Hepatocyte (in vitro differentiated cells): ENCODE measurements at regions not wholly inside any gene's neighbourhood (a gene's known extent, or its start where the extent isn't known, plus 50 kb on each side); places are given as distances from the start of the nearest gene placed in this dataset.

Experiments
- DNase-seq: peaks from one replicate; pipeline ENCODE4 v3.0.0-alpha.2; 2016; ENCODE audit warnings: low spot score
- H2AFZ ChIP-seq: fragments of 200-600 bp; sonication (generic); 2 replicates; pipeline ENCODE4 v1.6.0; 2016; ENCODE audit warnings: antibody characterized with exemption, mild to moderate bottlenecking
- H3K27ac ChIP-seq: fragments of 200-600 bp; sonication (generic); 2 replicates; pipeline ENCODE4 v1.5.1; 2016; ENCODE audit warnings: mild to moderate bottlenecking
- H3K27me3 ChIP-seq: fragments of 200-600 bp; sonication (generic); 2 replicates; pipeline ENCODE4 v1.6.1; 2016
- H3K36me3 ChIP-seq: fragments of 200-600 bp; sonication (generic); replicated peaks from 2 replicates; pipeline ENCODE4 v1.5.1; 2016; ENCODE audit warnings: low read depth; ENCODE audit not compliant: insufficient read depth
- H3K4me1 ChIP-seq: fragments of 200-600 bp; sonication (generic); 2 replicates; pipeline ENCODE4 v1.5.1; 2016; ENCODE audit warnings: mild to moderate bottlenecking, moderate library complexity; ENCODE audit not compliant: insufficient read depth
- H3K4me2 ChIP-seq: fragments of 200-600 bp; sonication (generic); 2 replicates; pipeline ENCODE4 v1.6.0; 2016
- H3K4me3 ChIP-seq: fragments of 200-600 bp; sonication (generic); 2 replicates; pipeline ENCODE4 v1.5.1; 2016; ENCODE audit warnings: mild to moderate bottlenecking
- H3K79me2 ChIP-seq: fragments of 200-600 bp; sonication (generic); 2 replicates; pipeline ENCODE4 v1.6.0; 2017; ENCODE audit warnings: mild to moderate bottlenecking
- H3K9me2 ChIP-seq: fragments of 200-600 bp; sonication (generic); replicated peaks from 2 replicates; pipeline ENCODE4 v1.6.0; 2017; ENCODE audit warnings: mild to moderate bottlenecking; ENCODE audit not compliant: insufficient read depth
- H3K9me3 ChIP-seq: fragments of 200-600 bp; sonication (generic); 2 replicates; pipeline ENCODE4 v1.5.1; 2016; ENCODE audit warnings: low read depth, mild to moderate bottlenecking
- H4K20me1 ChIP-seq: fragments of 200-600 bp; sonication (generic); 2 replicates; pipeline ENCODE4 v1.6.0; 2016; ENCODE audit warnings: mild to moderate bottlenecking; ENCODE audit not compliant: insufficient read depth, poor library complexity, severe bottlenecking
- CTCF ChIP-seq: fragments of 200-600 bp; sonication (generic); IDR thresholded peaks from 2 replicates; pipeline ENCODE4 v1.5.1; 2016; ENCODE audit warnings: antibody characterized with exemption, mild to moderate bottlenecking; ENCODE audit not compliant: poor library complexity
- EZH2 ChIP-seq: fragments of 200-600 bp; sonication (generic); IDR thresholded peaks from 2 replicates; pipeline ENCODE4 v1.6.1; 2016; ENCODE audit warnings: antibody characterized with exemption, mild to moderate bottlenecking, borderline replicate concordance
- EZH2phosphoT487 ChIP-seq: fragments of 200-600 bp; sonication (generic); IDR thresholded peaks from one replicate; pipeline ENCODE4 v1.6.1; 2018; ENCODE audit warnings: antibody characterized with exemption, mild to moderate bottlenecking, low read depth, moderate library complexity; ENCODE audit not compliant: unreplicated experiment, severe bottlenecking
- WGBS: methylation state at CpG from one replicate; pipeline ENCODE4 v1.1.6; 2016; ENCODE audit warnings: low lambda C conversion rate; ENCODE audit errors: missing lambda C conversion rate; 5-methylcytosine and 5-hydroxymethylcytosine counted together

GRCh38 chr14:42710071-42710470 lies 1103.4 kb downstream of the LRFN5 start:
- Histone ChIP-seq H3K36me3 (no peaks in the 10 kb centered on the region), H3K9me3 (no peaks in the 10 kb centered on the region), H3K4me2 (no peak overlapping the region), H3K4me3 (no peak overlapping the region), H4K20me1 (no peaks in the 10 kb centered on the region), H3K9me2 (no peaks in the 10 kb centered on the region), H2AFZ (no peak overlapping the region), H3K4me1 (no peaks in the 10 kb centered on the region), H3K27me3 (no peaks in the 10 kb centered on the region), H3K79me2 (no peaks in the 10 kb centered on the region), H3K27ac (no peak overlapping the region)
- no peak for DNase-seq
- 85% methylated on average over 4 of the region's 4 CpGs for WGBS
- no peak for TF ChIP-seq CTCF

GRCh38 chr14:42703501-42703900 lies 1096.8 kb downstream of the LRFN5 start:
- H3K27me3 ChIP-seq: no peaks in the 10 kb centered on the region
- H3K9me2 ChIP-seq: no peaks in the 10 kb centered on the region
- no peak overlapping the region for H3K4me2 ChIP-seq
- no peak for DNase-seq
- no peaks in the 10 kb centered on the region for H4K20me1 ChIP-seq
- no peak overlapping the region for H3K27ac ChIP-seq
- no peaks in the 10 kb centered on the region for H3K9me3 ChIP-seq
- H3K4me1 ChIP-seq: no peaks in the 10 kb centered on the region
- H3K4me3 ChIP-seq: no peak overlapping the region
- H3K36me3 ChIP-seq: no peaks in the 10 kb centered on the region
- H3K79me2 ChIP-seq: no peaks in the 10 kb centered on the region
- H2AFZ ChIP-seq: no peak overlapping the region
- WGBS: 68% methylated on average over 1 of the region's 1 CpG
- TF ChIP-seq EZH2phosphoT487: no peak
- TF ChIP-seq CTCF: no peak
- no peak for TF ChIP-seq EZH2

GRCh38 chr14:42687421-42687820 lies 1080.7 kb downstream of the LRFN5 start:
- TF ChIP-seq EZH2 (no peak), CTCF (no peak), EZH2phosphoT487 (no peak)
- Histone ChIP-seq H3K4me2 (no peak overlapping the region), H3K27ac (no peak overlapping the region), H3K9me3 (no peaks in the 10 kb centered on the region), H2AFZ (no peak overlapping the region), H3K4me3 (no peak overlapping the region), H3K9me2 (no peaks in the 10 kb centered on the region), H3K4me1 (no peaks in the 10 kb centered on the region), H4K20me1 (no peaks in the 10 kb centered on the region), H3K79me2 (no peaks in the 10 kb centered on the region), H3K36me3 (no peaks in the 10 kb centered on the region), H3K27me3 (no peaks in the 10 kb centered on the region)
- DNase-seq: no peak
- 70% methylated on average over 2 of the region's 2 CpGs for WGBS

GRCh38 chr14:42683707-42684106 lies 1077.0 kb downstream of the LRFN5 start:
- Histone ChIP-seq H3K4me1 (no peaks in the 10 kb centered on the region), H3K4me2 (no peak overlapping the region), H2AFZ (no peak overlapping the region), H3K27ac (no peak overlapping the region), H3K36me3 (no peaks in the 10 kb centered on the region), H3K9me2 (no peaks in the 10 kb centered on the region), H4K20me1 (no peaks in the 10 kb centered on the region), H3K9me3 (no peaks in the 10 kb centered on the region), H3K4me3 (no peak overlapping the region), H3K79me2 (no peaks in the 10 kb centered on the region), H3K27me3 (no peaks in the 10 kb centered on the region)
- no peak for DNase-seq
- TF ChIP-seq CTCF: no peak
- WGBS: 51% methylated on average over 2 of the region's 2 CpGs
